ENCODE measurements at regions not wholly inside any gene's neighbourhood (a gene's known extent, or its start where the extent isn't known, plus 50 kb on each side); places are given as distances from the start of the nearest gene placed in this dataset.
"Not testable (repeated sequence)": the region's sequence is repeated elsewhere in the genome, so short reads cannot be mapped to it uniquely, and the experiment has no call there.

DNA sequence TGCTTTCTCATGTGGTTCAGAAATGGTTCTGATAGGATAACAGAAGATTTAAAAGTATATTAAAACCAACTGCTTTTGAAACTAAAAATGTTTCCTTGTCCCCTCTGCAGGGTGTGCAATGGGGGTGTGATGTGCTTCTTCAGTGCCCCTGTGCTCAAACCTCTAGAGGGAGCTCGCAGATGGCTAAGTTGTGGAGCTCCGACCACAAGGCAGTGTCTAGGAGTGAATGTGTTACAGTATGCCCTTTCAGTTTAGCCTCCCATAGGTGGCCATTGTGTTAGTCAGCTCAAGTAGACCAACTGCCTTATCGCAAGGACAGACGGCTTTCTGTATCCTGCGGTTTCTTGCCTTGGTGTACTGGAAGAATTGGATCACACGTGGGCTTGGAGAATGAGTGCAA, 130.5 kb downstream of the TENT5D start:
- no peaks in the 10 kb centered on the region for H3K27me3 Mint-ChIP-seq (ENCODE audit: unreplicated experiment)
- peak; percentile 3 for DNase-seq (ENCODE audit: low spot score)
- no peaks in the 10 kb centered on the region for H3K9me3 Mint-ChIP-seq (ENCODE audit: unreplicated experiment)
- H3K36me3 Mint-ChIP-seq (ENCODE audit: low read depth, unreplicated experiment) = no peaks in the 10 kb centered on the region
- H3K27ac Mint-ChIP-seq (ENCODE audit: unreplicated experiment) = no peak overlapping the region
- H3K4me3 Mint-ChIP-seq (ENCODE audit: unreplicated experiment) = no peak overlapping the region
- no peaks in the 10 kb centered on the region for H3K4me1 Mint-ChIP-seq (ENCODE audit: unreplicated experiment)
- TF ChIP-seq CTCF (IDR thresholded peaks at IDR 0.05; ENCODE audit: unreplicated experiment) = no peak

DNA sequence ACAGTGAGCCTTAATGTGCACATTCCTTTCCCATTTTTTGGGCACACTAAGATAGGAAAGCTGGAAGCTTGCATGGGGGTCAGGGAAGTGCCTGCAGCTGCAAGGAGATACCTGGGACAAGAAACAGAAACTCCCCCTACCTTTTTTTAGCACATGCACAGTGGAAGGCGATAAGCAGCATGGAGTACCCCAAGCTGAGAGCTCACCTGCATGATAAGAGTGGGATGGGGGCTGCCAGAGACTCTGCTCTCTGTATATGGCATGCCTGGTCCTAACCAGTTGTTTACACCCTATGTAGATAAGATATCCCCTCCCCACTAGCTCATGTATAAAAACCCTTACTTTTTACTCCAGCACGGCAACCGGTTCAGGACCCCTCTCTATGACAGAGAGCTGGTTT, 135.9 kb downstream of the TENT5D start:
- Mint-ChIP-seq H3K27me3 (ENCODE audit: unreplicated experiment) (no peaks in the 10 kb centered on the region), H3K9me3 (ENCODE audit: unreplicated experiment) (no peaks in the 10 kb centered on the region), H3K36me3 (ENCODE audit: low read depth, unreplicated experiment) (no peaks in the 10 kb centered on the region), H3K4me1 (ENCODE audit: unreplicated experiment) (no peaks in the 10 kb centered on the region), H3K27ac (ENCODE audit: unreplicated experiment) (no peak overlapping the region), H3K4me3 (ENCODE audit: unreplicated experiment) (no peak overlapping the region)
- DNase-seq (ENCODE audit: low spot score) = no peak
- TF ChIP-seq CTCF (IDR thresholded peaks at IDR 0.05; ENCODE audit: unreplicated experiment) = no peak

- TF ChIP-seq CTCF (IDR thresholded peaks at IDR 0.05; ENCODE audit: unreplicated experiment) = no peak
- DNase-seq (ENCODE audit: low spot score) = no peak
- H3K36me3 Mint-ChIP-seq (ENCODE audit: low read depth, unreplicated experiment) = peaks cover 10% of the 10 kb centered on the region
- H3K4me1 Mint-ChIP-seq (ENCODE audit: unreplicated experiment) = no peaks in the 10 kb centered on the region
- H3K4me3 Mint-ChIP-seq (ENCODE audit: unreplicated experiment) = no peak overlapping the region
- peaks cover 8% of the 10 kb centered on the region for H3K9me3 Mint-ChIP-seq (ENCODE audit: unreplicated experiment)
- peaks cover 2% of the 10 kb centered on the region for H3K27me3 Mint-ChIP-seq (ENCODE audit: unreplicated experiment)
- no peak overlapping the region for H3K27ac Mint-ChIP-seq (ENCODE audit: unreplicated experiment)
Measured at GRCh38 chrX:80572636-80573035, 152.4 kb downstream of the TENT5D start.

- H3K27me3 Mint-ChIP-seq (ENCODE audit: unreplicated experiment) = peaks cover 2% of the 10 kb centered on the region
- TF ChIP-seq CTCF (IDR thresholded peaks at IDR 0.05; ENCODE audit: unreplicated experiment) = no peak
- no peak overlapping the region for H3K27ac Mint-ChIP-seq (ENCODE audit: unreplicated experiment)
- no peak for DNase-seq (ENCODE audit: low spot score)
- no peak overlapping the region for H3K4me3 Mint-ChIP-seq (ENCODE audit: unreplicated experiment)
- H3K36me3 Mint-ChIP-seq (ENCODE audit: low read depth, unreplicated experiment) = peaks cover 10% of the 10 kb centered on the region
- H3K9me3 Mint-ChIP-seq (ENCODE audit: unreplicated experiment) = peaks cover 8% of the 10 kb centered on the region
- no peaks in the 10 kb centered on the region for H3K4me1 Mint-ChIP-seq (ENCODE audit: unreplicated experiment)
Measured at GRCh38 chrX:80573275-80573674, 153.0 kb downstream of the TENT5D start.

GRCh38 chrX:80574486-80575086, 154.3 kb downstream of the TENT5D start:
- H3K27ac Mint-ChIP-seq (ENCODE audit: unreplicated experiment); H3K4me3 Mint-ChIP-seq (ENCODE audit: unreplicated experiment); H3K27me3 Mint-ChIP-seq (ENCODE audit: unreplicated experiment); DNase-seq (ENCODE audit: low spot score); H3K4me1 Mint-ChIP-seq (ENCODE audit: unreplicated experiment); H3K9me3 Mint-ChIP-seq (ENCODE audit: unreplicated experiment): not testable (repeated sequence)
- H3K36me3 Mint-ChIP-seq (ENCODE audit: low read depth, unreplicated experiment) = peaks cover 10% of the 10 kb centered on the region
